ENCODE measurements at regions not wholly inside any gene's neighbourhood (a gene's known extent, or its start where the extent isn't known, plus 50 kb on each side); places are given as distances from the start of the nearest gene placed in this dataset.

DNA sequence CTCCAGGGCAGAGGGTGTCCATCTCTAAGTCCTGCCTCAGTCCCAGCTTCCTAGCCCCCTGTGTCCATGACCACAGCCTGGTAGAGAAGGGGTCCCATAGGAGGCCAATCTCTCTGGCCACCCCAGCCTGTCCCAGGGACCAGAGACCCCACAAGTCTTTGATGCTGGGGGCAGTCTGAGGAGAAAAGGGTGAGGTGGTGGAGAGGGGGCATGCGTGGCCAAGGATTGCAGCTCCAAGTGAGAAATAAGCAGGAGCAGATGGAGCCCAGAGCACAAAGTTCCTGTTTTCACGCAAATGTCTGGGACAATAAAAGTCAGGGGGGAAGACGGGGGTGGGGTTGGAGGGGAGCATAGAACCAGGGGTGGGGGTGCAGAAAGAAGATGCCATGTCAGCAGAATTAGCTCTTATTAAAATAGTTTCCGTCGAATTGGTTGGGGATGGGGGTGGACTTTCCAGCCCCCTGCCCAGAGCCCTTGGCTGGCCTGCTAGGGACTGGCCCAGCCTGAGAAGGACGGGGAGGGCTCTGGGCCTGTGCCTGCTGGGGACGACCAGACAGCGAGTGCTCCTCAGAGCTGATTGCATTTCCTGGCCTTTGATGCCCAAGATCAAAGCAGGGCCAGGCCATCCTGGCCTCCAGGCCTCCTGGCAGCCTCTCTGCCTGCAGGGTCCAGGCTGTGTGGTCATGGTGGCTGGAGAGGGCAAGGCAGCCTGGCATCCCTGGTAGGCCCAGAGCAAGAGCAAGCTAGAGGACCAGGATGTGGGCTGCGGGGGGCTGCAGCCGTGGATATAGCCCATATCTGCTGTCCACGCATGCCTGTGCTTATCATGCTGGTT is 337.1 kb downstream of the DYSF start:
- Histone ChIP-seq H3K27ac (no peak overlapping the region), H3K9me3 (no peaks in the 10 kb centered on the region), H3K36me3 (no peaks in the 10 kb centered on the region), H3K27me3 (no peaks in the 10 kb centered on the region), H3K4me1 (no peaks in the 10 kb centered on the region), H3K4me3 (no peak overlapping the region)
- TF ChIP-seq, protein P1, sequence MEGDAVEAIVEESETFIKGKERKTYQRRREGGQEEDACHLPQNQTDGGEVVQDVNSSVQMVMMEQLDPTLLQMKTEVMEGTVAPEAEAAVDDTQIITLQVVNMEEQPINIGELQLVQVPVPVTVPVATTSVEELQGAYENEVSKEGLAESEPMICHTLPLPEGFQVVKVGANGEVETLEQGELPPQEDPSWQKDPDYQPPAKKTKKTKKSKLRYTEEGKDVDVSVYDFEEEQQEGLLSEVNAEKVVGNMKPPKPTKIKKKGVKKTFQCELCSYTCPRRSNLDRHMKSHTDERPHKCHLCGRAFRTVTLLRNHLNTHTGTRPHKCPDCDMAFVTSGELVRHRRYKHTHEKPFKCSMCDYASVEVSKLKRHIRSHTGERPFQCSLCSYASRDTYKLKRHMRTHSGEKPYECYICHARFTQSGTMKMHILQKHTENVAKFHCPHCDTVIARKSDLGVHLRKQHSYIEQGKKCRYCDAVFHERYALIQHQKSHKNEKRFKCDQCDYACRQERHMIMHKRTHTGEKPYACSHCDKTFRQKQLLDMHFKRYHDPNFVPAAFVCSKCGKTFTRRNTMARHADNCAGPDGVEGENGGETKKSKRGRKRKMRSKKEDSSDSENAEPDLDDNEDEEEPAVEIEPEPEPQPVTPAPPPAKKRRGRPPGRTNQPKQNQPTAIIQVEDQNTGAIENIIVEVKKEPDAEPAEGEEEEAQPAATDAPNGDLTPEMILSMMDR (IDR thresholded peaks at IDR 0.05): no peak
- TF ChIP-seq EP300 (IDR thresholded peaks at IDR 0.05): no peak
- WGBS, 2 donors: 84% methylated on average over 10 to 11 of the region's 11 CpGs
- no peak for DNase-seq (ENCODE audit: low spot score in 2 of 2)

DNA sequence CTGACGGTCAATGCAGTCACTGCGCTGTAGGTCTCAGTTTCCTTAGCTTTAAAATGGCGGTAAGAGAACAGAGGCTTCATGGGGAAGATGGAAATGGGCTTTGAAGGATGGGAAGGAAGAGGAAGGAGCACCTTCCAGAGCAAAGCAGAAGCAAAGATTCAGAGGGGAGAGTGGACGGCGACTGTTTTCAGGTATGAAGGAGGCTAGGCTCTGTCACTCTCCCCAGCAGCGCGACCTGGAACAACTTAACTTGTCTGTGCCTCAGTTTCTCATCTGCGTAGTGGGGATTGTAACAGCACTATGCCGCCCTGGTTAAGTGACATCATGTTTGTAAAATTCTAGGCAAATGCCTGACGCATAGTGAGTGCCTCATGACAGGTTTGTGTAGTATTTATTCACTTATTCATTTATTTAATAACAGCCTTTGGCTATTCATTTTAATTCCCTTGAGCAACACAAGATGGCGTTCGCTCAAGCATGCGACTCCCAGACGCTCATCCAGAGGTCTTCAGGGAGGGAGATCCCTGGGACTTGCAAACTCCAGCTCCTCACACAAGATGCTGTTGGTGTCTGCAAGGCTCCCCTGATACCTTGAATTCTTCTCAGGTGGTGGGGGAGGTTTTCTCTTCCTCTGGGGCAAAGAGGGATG is 336.3 kb downstream of the DYSF start:
- no peak overlapping the region for H3K4me3 ChIP-seq
- H3K27ac ChIP-seq: no peak overlapping the region
- H3K36me3 ChIP-seq: no peaks in the 10 kb centered on the region
- TF ChIP-seq, protein P1 (IDR thresholded peaks at IDR 0.05): no peak
- TF ChIP-seq EP300 (IDR thresholded peaks at IDR 0.05) (no peak), POLR2A (IDR thresholded peaks at IDR 0.05) (no peak)
- DNase-seq (ENCODE audit: low spot score in 2 of 2): no peak
- H3K27me3 ChIP-seq: no peaks in the 10 kb centered on the region
- H3K4me1 ChIP-seq: no peaks in the 10 kb centered on the region
- no peaks in the 10 kb centered on the region for H3K9me3 ChIP-seq
- 90 to 92% methylated on average over 14 of the region's 14 CpGs for WGBS, 2 donors

DNA sequence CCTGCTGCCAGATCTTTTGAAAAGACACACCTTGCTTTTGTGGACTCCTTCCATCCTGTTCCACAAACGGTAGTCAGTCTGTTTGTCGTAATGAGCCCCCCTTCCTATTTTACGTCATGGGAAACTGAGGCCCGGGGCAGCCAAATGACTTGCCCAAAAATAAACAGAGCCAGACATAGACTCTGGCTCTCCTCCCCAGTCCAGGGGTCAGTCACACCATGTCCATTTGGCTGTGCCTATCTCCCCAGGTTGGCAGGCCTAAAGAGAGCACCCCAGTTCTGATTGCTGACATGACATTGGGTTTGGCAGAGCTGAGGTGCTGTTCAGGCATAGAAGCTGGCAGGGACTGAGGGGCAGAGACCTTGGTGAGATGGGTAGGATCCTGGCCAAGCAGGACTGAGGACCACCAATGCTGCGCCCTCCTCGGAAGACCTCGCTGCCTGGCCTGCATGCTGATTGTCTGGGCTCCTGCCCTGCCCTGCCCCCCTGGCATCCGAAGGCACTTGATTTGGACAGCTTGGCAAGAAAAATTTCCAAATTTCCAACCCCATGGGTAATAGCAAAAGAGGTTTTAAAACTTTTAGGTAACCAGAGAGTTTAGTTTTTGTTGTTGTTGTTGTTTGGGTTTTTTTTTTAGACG is 335.4 kb downstream of the DYSF start:
- Histone ChIP-seq H3K4me1 (no peaks in the 10 kb centered on the region), H3K4me3 (no peak overlapping the region), H3K36me3 (no peaks in the 10 kb centered on the region), H3K27ac (no peak overlapping the region), H3K27me3 (no peaks in the 10 kb centered on the region), H3K9me3 (no peaks in the 10 kb centered on the region)
- TF ChIP-seq, protein P1 (IDR thresholded peaks at IDR 0.05): no peak
- TF ChIP-seq POLR2A (IDR thresholded peaks at IDR 0.05) (no peak), EP300 (IDR thresholded peaks at IDR 0.05) (no peak)
- no peak for DNase-seq (ENCODE audit: low spot score in 2 of 2)
- WGBS, 2 donors: 89% methylated on average over 9 of the region's 9 CpGs

DNA sequence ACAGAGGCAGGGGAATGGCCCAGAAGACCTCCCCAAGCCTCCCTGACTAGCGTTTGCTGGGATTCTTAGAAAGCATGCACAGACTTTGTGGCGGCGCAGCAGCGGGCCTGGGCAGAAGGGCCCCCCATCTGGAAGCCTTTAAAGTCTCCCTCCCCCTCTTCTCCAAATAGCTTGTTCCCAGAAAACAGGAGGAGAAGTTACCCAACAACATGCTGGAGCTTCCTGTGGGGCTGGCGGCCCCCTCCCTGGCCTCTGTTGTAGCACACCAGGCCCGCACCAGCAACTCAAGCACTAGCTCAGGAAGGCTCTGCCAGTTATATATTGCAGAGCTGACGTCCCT is 334.8 kb downstream of the DYSF start:
- Histone ChIP-seq H3K4me3 (no peak overlapping the region), H3K4me1 (no peaks in the 10 kb centered on the region), H3K27ac (no peak overlapping the region), H3K36me3 (no peaks in the 10 kb centered on the region), H3K27me3 (no peaks in the 10 kb centered on the region), H3K9me3 (no peaks in the 10 kb centered on the region)
- WGBS, 2 donors: 79 to 80% methylated on average over 7 of the region's 7 CpGs
- TF ChIP-seq POLR2A (IDR thresholded peaks at IDR 0.05): no peak
- TF ChIP-seq, protein P1 (IDR thresholded peaks at IDR 0.05): no peak
- no peak for TF ChIP-seq EP300 (IDR thresholded peaks at IDR 0.05)
- no peak for DNase-seq (ENCODE audit: low spot score in 2 of 2)

Measured in tibial nerve (tissue), 4 donors.